HG03342 (cell line): ENCODE measurements at regions not wholly inside any gene's neighbourhood (a gene's known extent, or its start where the extent isn't known, plus 50 kb on each side); places are given as distances from the start of the nearest gene placed in this dataset.

Experiments used
- ATAC-seq: cut with Tn5 transposase; IDR thresholded peaks from one replicate; pipeline ENCODE4 v1.9.1; 2021; ENCODE audit warnings: mild to moderate bottlenecking, moderate library complexity; ENCODE audit not compliant: unreplicated experiment

GRCh38 chr20:11429889-11430519 lies 487.7 kb upstream of the BTBD3 start:
- ATAC-seq = no peak

- no peak for ATAC-seq
Observed at GRCh38 chr20:11430652-11431051, 487.0 kb upstream of the BTBD3 start.

GRCh38 chr20:11431621-11432020 lies 486.1 kb upstream of the BTBD3 start:
- ATAC-seq = no peak

- no peak for ATAC-seq
Observed at GRCh38 chr20:11432407-11432806, 485.3 kb upstream of the BTBD3 start.

- ATAC-seq = no peak
Observed at GRCh38 chr20:11436113-11436905, 481.4 kb upstream of the BTBD3 start.

- ATAC-seq = no peak
Observed at GRCh38 chr20:11437090-11437489, 480.6 kb upstream of the BTBD3 start.

GRCh38 chr20:11437611-11438380 lies 479.9 kb upstream of the BTBD3 start:
- ATAC-seq = no peak

- ATAC-seq = no peak
Observed at GRCh38 chr20:11438412-11438811, 479.3 kb upstream of the BTBD3 start.

GRCh38 chr20:11443382-11444119 lies 474.1 kb upstream of the BTBD3 start:
- ATAC-seq = no peak

- no peak for ATAC-seq
Observed at GRCh38 chr20:11445161-11445560, 472.5 kb upstream of the BTBD3 start.

- ATAC-seq = no peak
Observed at GRCh38 chr20:11445891-11446290, 471.8 kb upstream of the BTBD3 start.

- no peak for ATAC-seq
Observed at GRCh38 chr20:11447371-11448100, 470.2 kb upstream of the BTBD3 start.

GRCh38 chr20:11448554-11448953 lies 469.1 kb upstream of the BTBD3 start:
- no peak for ATAC-seq

- no peak for ATAC-seq
Observed at GRCh38 chr20:11451793-11452291, 465.9 kb upstream of the BTBD3 start.

GRCh38 chr20:11452326-11452725 lies 465.4 kb upstream of the BTBD3 start:
- ATAC-seq = no peak

GRCh38 chr20:11453430-11453829 lies 464.3 kb upstream of the BTBD3 start:
- no peak for ATAC-seq

GRCh38 chr20:11454966-11455799 lies 462.5 kb upstream of the BTBD3 start:
- ATAC-seq = no peak

GRCh38 chr20:11457488-11457887 lies 460.2 kb upstream of the BTBD3 start:
- no peak for ATAC-seq
